VCaP (cell line): ENCODE measurements at regions not wholly inside any gene's neighbourhood (a gene's known extent, or its start where the extent isn't known, plus 50 kb on each side); places are given as distances from the start of the nearest gene placed in this dataset.

Source experiments
- H3K27ac ChIP-seq: fragments of 450-650 bp; 2 replicates; pipeline ENCODE4 v1.5.1; 2017
- CTCF ChIP-seq: fragments of 450-650 bp; conservative IDR thresholded peaks from 2 replicates; pipeline ENCODE4 v1.5.1; 2017; ENCODE audit warnings: mild to moderate bottlenecking, moderate library complexity

- H3K27ac ChIP-seq, result no peak overlapping the region
- no peak for TF ChIP-seq CTCF
Measured at GRCh38 chr21:16388911-16389560, 659.3 kb downstream of the USP25 start.

- no peak for TF ChIP-seq CTCF
- H3K27ac ChIP-seq, result no peak overlapping the region
Measured at GRCh38 chr21:16389643-16390042, 659.9 kb downstream of the USP25 start.

DNA sequence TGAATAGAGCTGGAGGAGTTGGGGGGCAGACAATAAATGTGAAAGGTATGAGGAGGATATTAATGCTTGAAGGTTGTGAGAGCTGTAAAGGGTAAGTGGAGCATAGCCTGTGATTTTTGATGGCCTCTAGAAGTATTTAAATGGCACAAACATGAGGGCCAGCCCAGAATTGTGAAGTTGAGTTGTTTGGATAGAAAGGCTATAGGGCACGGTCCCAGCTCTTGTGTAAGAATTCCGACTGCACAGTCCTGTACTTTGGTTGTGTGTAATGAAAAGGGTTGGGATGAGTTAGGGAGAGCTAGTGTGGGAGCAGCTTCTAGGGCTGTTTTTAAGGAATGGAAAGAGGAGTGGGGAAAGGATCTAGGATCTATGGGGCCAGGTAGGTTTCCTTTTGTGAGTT lies 665.5 kb downstream of the USP25 start:
- no peak for TF ChIP-seq CTCF
- H3K27ac ChIP-seq, result no peak overlapping the region

- no peak overlapping the region for H3K27ac ChIP-seq
- TF ChIP-seq CTCF, result no peak
Measured at GRCh38 chr21:16402752-16403151, 673.0 kb downstream of the USP25 start.

DNA sequence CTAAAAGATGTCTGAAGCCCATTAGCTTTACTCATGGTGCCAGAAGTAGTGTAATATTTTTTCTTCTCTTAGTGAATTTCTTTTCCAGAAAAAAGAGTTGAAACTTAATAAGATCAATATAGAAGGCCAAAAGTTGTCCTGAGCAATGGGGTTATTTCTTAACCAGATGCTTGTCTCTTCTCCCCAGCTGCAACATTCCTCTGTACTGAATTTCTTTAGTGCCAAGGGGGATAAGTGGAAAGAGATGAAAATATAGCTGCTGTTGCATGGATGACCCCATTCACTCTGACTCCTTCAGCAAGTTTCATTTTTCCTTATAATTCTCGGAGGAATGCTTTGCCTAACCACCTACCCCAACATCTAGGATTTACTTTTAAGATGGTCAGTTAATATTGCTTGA lies 675.0 kb downstream of the USP25 start:
- TF ChIP-seq CTCF, result no peak
- H3K27ac ChIP-seq, result no peak overlapping the region

- TF ChIP-seq CTCF, result no peak
- no peak overlapping the region for H3K27ac ChIP-seq
Measured at GRCh38 chr21:16406355-16406754, 676.6 kb downstream of the USP25 start.

DNA sequence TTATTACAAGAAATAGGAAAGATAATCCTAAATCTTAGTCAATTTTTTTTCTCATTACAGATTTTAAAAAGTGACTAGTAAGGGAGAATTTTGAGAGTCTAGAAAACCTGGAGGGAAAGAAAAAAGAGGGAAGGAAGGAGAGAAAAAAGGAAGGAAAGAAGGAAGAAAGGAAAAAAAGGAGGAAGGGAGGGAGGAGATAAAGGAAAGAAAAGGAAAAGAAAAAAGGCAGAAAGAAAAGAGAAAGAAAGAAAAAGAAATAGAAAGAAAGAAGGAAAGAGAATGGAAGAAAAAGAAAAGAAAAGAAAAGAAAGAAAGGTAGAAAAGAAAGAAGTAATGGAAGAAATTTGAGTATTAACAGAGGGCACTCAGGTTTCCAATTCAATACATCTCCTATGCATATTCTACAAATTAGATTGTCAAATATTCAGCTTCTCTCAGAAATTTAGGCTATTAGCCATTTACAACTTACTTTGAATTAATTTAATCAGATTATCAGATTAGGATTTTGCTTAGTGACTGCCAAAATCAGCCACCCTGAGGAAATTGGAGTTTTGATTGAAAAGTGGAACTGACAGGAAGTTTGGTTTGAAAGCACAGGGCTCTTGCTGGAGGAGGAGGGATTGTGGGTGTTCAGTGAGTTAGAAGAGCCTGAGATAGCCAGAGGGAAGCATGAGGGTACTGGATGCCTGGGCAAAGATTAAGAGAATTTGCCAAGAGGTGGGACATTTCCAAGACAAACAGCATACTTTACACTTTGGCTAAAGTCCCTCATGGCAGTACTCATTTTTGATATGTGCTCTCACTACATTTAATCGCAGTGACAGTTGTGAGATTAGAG lies 677.8 kb downstream of the USP25 start:
- no peak for TF ChIP-seq CTCF

More for the DNA sequence above, 677.8 kb downstream of the USP25 start:
- peak overlapping the region; percentile 31 for H3K27ac ChIP-seq
